Brain pericyte (primary cell): ENCODE measurements at regions not wholly inside any gene's neighbourhood (a gene's known extent, or its start where the extent isn't known, plus 50 kb on each side); places are given as distances from the start of the nearest gene placed in this dataset.
"Not testable (repeated sequence)": the region's sequence is repeated elsewhere in the genome, so short reads cannot be mapped to it uniquely, and the experiment has no call there.

Source experiments
- DNase-seq: peaks from one replicate; pipeline ENCODE4 v3.0.0-alpha.2; 2012; ENCODE audit warnings: low read depth, low spot score

DNA sequence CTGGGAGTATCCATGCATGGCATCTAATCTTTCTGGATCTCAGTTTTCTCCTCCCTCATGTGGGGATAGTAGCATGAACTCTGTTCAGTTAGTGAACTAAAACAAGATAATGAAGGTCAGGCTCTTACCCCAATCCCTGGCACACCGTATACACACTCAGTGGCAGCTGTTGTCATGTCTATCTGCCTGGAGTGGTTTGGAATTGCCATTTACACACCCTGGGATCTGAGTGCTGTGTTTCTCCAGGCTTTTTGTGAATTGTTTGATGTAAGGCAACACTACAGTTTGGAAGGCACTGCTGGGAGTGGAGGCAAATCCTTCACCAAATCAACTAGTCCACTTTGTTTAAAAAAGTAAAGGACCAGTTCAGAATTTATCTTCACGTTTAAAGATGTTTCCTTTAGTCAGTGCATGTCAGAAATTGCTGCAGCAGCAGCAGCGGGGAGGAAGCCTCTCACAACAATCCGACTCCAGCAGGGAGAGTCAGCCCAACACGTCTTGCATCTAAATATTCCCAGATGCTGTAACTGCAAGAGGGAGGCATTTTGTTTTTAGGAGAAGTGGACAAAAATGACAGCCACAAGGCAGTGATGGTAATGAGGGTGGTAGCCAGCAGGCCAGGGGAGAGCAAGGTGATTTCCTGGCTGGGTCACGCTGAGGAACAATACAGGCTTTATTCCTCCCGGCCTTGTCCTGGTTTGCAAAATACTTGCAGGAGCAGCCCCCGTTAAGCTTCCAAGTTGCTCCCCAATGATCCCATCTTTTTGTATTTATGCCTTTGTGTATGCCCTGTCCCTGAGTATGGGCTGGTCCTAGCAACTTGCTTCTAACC, 128.5 kb upstream of the LRIG1 start:
- DNase-seq = no peak

DNA sequence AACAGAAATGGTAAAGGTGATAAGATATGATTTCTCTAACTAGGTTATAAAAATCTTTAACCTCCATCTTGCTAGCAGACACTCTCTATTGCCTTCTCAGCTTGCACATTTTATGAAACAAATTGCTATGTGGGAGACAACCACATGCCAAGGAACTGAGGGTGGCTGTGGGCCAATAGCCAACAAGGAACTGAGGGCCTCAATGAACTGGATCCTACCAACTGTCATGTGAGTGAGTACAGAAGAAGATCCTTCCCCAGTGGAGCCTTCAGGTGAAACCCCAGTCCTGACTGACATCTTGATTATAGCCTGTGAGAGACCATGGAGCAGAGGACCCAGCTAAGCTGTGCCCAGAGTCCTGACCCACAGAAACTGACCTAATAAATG, 129.2 kb upstream of the LRIG1 start:
- no peak for DNase-seq

DNA sequence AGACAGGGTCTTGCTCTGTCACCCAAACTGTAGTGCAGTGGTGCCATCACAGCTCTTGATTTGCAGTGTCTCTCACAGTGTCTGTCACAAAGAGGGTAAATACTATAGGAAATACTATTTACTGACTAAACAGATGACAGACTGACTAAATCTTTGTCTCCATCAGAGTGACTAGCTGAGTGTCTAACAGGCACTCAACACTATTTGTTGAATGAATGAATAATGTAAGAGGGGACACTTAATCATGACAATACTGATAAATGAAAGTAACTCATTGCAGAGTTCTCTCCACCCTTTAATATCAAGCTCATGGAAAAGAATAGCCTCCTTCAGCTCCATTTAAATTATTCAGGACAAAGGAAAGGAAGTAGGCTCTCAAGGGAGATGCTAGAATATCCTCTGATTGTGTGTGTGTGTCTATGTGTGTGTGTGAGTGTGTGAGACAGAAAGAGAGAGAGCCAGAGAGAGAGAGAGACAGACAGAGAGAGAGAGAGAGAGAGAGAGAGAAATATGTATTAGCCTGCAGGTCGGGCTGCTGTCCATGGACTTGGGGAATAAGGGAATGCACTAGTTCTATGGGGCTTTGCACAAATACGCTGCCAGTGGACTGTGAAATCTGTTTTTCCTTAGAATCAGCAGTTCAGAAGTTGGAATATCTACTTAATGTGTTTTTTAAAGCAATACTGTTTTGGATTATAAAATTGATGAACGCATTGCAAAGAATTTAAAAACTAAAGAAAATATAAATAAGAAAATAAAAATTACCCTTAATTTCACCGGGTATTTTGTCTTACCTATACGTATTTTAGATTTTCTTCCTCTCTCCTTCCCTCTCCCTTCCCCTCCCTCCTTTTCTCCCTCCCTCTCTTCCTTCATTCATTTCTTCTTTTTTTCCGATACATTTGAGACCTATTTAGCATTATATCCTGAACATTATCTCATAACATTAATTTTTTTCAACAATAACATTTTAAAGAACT, 132.9 kb upstream of the LRIG1 start:
- DNase-seq = no peak

DNA sequence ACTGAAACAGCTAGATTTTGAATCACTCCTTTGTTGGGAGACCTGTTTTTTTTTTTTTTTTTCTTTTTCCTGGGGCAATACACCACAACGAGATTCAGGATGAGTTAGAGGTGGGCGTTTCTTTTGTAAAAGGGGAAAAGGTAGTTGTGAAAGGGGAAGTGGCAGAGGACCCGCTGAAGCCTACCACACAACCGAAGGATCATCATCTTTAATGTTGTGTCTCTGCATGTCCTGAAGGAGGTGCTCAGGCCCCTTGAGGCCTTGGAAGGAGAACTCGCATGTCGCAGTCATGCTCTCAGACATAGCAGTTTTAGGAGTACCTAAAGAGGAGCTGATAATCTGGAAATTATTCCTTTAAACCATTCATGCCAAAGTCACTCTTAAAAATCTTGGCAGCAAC, 137.9 kb upstream of the LRIG1 start:
- DNase-seq = no peak

DNA sequence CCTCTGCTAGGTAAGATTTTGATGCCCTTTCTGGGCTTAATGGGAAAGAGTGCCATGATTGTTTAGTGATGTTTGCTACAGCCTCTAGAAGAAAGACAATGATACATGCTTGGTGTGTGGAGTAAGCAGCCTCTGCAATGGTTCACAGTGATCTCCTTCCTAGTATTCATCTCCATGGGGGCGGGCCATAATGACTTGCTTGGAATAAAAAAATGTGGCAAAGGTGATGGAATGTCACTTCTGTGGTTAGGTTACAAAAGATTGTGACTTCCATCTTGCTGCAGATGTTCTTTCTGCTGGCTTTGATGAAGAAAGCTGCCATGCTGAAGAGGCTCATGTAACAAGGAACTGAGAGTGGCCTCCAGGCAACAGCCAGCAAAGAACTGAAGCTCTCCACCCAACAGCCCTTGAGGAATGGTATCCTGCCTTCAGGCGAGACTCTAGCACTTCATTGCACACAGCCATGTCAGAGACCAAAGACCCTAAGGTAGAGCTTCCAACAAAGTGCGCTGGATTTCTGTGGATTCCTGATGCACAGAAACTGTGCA, 139.1 kb upstream of the LRIG1 start:
- DNase-seq = no peak

DNA sequence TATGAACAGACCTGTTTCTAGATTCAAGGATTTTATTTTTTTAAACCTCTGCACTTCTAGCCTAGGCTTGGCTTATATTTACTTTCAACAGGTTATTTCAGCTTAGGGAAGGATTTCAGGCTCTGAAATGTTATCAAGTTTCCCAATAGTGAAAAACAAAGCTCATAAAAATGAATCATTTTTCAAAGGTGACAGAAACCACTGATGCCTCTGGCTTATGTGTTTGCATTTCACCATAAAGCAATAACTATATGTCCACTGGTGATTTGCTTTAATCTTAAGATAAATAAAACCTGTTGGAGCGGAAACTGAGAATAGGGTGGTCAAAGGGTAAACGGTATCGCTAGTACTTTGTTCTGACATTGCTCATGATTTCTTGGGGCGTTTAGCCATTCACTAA, 141.2 kb upstream of the LRIG1 start:
- no peak for DNase-seq

DNA sequence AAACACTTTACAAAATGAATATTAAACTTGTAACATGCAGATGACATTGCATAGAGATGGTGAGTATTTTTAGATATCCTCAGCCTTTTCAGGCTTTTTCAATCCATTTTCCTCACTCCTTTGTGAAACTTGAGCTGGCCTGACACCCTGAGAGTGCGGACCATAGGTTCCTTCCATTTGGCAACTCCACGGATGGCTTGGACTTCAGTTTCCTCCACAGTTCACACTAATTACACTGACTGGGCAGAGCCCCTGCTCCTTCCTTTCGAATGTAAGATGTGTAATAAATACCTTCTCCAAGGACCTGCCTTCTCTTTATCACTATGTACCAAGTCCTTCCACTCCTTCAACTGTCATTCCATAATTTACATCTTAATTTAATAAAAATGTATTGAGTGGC, 141.7 kb upstream of the LRIG1 start:
- no peak for DNase-seq

DNA sequence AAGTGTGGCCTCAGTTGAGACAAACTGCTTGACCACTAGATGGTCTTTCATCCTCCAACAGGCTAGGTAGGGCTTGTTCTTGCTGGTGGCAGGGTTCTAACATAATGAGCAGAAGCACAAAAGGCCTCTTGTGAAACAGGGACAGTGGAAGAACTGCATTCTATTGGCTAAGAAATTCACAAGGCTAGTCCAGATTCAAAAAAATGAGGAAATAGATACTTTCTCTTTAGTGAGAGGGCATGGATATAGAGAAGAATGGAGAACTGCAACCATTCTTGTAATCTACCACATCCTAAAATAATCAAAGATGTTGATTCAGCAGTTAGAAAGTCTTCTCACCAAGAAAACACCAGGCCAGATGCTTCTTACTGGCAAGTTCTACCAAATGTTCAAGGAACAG, 143.7 kb upstream of the LRIG1 start:
- DNase-seq = no peak

DNA sequence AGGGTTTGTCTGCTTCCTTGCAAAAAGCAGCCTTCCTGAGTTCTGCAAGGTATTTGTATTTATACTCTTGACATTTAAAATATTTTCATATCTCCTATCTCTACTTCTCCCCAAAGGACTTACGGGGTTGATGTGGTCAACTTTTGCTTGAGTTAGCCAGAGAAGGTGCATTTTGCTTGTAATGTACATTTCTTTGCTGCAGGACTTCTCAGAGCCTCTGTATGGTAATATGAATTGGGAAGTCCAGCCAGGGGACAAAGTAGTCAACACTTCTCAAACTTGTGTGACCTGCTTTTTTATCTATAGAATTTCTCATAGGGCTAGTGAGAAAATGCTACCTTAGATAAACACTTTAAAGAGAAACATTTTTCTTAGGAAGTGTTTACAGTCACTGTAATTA, 148.2 kb upstream of the LRIG1 start:
- DNase-seq = no peak

DNA sequence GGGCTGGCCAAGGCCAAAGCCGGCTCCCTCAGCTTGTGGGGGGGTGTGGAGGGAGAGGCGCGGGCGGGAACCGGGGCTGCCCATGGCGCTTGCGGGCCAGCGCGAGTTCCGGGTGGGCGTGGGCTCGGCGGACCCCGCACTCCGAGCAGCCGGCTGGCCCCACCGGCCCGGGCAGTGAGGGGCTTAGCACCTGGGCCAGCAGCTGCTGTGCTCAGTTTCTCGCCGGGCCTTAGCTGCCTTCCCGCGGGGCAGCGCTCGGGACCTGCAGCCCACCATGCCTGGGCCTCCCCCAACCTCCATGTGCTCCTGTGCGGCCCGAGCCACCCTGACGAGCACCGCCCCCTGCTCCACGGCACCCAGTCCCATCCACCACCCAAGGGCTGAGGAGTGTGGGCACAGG, 150.7 kb upstream of the LRIG1 start:
- DNase-seq = not testable (repeated sequence)

DNA sequence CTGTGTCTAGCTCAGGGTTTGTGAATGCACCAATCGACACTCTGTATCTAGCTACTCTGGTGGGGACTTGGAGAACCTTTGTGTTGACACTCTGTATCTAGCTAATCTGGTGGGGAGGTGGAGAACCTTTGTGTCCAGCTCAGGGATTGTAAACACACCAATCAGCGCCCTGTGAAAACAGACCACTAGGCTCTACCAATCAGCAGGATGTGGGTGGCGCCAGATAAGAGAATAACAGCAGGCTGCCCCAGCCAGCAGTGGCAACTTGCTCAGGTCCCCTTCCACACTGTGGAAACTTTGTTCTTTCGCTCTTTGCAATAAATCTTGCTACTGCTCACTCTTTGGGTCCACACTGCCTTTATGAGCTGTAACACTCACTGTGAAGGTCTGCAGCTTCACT, 151.3 kb upstream of the LRIG1 start:
- not testable (repeated sequence) for DNase-seq

DNA sequence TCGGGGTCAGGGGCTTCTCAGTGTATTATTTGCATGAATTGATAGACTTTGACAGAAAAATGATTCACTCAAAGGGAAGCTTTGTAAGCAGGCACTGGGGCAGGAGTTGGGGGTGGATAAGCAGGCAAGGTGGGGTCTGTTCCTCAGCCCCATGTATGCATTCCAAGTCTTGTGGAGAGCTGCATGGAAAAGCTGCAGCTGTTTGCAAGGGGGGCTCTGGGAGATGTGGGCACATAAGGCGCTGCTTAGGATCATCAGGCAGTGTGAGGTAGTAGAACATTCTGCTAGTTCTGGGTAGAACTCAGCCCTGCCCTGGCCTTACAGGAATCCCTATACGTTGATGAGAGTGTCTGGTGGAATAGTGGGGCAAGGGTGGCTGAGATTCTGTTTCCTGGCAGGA, 154.2 kb upstream of the LRIG1 start:
- DNase-seq = no peak

DNA sequence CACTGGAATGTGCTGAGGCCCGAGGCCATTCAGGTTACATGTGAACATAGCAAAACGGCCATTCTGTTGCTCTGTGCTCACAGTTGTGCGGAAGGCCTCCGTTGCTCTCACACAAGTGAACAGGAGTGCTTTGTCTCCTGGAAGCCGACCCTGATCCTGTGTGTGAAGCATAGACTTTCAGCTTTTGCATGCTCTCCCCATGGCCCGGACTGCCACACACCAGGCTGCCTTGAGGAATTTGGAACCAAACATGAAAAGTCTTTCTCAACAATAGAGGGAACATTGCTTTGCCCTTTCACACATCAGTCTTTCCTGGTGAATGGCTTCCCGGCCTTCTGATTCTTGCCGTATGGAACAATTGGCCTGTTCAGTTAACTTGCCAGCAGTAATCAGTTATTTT, 154.8 kb upstream of the LRIG1 start:
- DNase-seq = no peak

DNA sequence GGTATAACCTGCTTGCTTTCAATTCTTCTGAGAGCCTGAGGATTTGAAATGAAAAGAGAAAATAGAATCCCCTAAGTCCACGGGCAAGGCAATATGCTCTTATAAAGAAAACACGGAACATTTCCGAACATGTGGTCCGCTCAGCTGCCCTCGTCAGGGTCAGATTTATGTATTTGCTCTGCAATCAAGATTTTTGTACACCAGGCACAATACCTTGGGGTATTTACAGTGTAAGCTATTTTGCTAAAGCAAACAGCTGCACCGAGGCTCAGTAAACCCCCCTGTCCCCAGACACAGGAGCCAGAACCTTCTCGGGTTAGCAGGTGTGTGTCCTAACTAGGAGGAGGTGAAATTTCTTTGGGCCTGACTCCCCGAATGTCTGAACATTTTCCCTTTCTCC, 155.8 kb upstream of the LRIG1 start:
- no peak for DNase-seq

DNA sequence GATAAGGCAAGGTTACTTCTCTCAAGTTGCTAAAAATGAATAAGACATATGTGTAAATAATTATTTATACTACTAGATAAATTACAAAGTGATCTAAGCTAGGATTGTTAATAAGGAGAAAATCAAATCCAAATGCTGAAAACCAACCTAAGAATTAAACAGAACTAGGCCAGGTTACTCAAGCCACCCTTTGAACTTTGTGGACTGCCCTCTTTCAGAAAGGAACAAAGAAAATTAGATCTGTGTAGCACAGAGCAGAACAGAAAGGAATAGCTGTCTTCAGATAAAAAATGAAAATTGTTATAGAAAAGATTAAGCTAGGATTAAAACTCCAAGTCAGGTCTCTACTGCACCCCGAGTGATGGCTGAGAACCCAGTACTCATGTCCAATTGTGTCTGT, 158.2 kb upstream of the LRIG1 start:
- DNase-seq = no peak

DNA sequence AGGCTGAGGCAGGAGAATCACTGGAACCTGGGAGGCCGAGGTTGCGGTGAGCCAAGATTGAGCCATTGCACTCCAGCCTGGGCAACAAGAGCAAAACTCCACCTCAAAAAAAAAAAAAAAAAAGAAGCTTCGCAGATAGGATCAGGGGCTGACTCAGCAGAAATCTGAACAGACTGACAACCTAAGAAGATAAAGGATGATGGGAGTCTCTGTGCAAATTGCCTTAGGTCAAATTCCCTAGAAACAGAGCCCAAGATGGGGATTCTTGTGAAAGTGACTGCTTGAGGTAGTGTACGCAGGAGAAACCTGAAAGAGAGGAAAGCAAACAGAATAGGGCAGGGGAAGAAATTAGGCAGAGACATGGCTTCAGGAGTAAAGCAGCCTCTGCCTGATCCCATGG, 160.8 kb upstream of the LRIG1 start:
- no peak for DNase-seq

DNA sequence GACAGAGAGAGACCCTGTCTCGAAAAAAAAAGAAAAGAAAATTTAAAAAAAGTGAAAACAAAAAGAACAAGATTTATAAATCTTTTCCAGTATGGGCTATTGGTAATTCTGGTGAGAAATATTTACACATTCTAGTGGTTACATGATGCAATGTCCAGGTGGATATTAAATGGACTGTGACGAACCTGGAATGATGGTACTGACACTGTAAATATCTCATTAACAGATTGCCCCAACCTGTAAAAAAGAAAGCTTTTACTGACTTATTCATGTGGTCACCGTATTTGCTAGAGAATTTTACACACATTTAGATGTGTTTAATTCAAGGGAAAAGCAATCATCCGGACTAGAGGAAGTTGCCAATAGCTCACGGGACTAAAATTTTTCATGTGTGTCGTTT, 162.1 kb upstream of the LRIG1 start:
- no peak for DNase-seq

DNA sequence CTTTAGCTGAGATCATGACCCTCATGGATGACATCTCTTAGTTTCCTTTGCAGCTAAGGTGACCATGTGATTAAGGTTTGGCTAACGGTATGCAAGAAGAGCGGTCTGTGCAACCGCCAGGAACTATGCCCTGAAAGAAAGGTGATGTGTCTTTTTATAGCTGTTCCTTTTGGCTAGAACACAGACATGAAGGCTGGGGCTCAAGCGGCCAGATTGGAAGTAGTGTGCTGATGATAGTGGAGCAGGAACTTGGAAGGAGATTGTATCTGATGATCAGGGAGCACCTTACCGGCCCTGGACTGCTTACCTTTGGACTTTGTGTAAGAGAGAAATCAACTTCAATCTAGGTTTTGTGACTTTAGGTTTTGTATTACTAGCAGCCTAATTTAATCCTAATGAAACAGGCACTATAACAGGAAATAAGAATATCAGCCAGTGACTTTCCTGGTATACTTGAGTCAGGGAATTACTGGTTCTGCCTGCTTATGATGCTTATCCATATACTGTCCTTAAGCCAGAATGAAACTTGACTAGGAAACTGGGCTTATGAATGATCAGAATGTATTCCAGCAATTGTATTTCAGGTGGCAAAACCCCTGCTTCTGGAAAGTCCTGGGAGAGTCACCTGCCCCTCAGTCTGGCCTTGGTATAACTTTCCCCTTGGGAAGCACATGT, 164.3 kb upstream of the LRIG1 start:
- DNase-seq = no peak

DNA sequence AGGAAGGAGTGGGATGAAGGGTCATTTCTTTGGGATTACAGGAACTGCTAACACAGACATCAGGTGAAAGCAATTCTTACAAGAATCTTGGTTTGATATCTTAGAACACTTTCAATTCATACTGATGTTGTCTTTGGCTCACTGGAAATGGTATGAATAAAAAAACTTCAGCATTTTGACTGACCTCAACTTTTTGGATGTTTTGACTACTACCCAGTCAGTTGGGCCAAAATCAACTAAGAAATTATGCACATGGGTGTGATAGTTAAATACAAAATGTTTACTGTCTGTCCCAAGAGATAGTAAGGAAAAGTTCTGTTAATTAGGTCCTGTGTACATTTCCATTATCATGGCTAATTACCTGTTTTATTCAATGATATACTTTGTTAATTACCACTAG, 165.5 kb upstream of the LRIG1 start:
- DNase-seq = no peak

DNA sequence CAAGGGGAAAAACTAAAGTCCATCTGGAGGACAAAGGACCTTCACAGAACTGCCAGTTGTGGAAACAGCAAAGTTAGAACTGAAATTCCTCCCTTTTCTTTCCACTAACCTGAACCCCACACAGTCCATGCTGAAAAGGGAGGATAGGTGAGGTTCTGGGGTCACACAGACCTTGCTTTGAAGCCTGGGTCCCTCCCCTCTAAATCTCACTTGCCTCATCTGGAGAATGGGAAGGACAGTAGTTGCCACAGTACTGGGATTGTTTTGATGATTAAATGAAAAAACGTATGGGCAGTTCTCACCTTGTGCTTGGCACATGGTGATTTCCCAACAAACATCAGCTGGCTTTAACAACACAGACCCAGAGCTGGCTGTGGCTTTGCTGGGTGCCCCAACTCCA, 166.4 kb upstream of the LRIG1 start:
- DNase-seq = no peak

DNA sequence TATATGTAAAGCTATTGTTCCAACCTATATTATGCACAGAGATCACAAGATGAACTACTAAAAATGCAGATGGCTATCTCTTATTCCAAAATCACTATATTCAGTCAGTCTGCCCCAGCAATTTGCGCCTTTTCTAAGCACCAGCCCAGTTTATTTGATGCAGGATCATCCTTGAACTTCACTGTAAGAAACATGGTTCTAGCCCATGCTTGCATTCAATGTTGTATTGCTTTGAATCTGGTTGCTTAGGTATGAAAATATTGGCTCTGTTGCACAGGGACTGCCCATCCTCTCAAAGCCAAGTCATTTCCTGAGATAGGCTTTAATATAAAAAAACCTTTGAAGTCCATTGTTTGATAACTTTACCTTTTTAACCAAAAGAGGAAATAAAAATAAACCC, 170.5 kb upstream of the LRIG1 start:
- DNase-seq = no peak

DNA sequence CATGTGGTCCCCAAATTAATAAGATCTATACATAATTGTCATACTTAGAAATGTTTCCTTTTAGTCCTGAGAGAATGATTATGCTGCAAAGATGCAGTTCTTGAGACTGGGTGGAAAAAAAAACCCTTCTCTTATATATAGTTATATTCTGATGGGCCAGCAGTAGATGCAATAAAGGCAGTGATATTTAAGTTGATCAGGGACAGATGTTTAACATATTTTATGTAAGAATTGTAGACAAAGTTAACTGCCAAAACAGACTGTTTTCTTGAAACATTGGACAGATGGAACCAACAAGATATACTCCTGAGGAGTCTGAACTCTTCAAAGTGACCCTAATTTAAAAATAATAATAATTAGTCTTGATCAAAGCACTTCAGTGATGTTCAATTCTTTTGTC, 172.0 kb upstream of the LRIG1 start:
- DNase-seq = no peak
